Transverse colon (tissue), 4 donors: ENCODE measurements at regions not wholly inside any gene's neighbourhood (a gene's known extent, or its start where the extent isn't known, plus 50 kb on each side); places are given as distances from the start of the nearest gene placed in this dataset.

ENCODE experiments used
- DNase-seq: peaks from one replicate; pipeline ENCODE4 v3.0.0-alpha.2; 2019
- H3K27ac ChIP-seq, 4 donors: fragments of 200-600 bp; sonication (generic); 2 replicates each; pipeline ENCODE4 v1.5.1; 2016 to 2018; ENCODE audit warnings: inconsistent platforms in 4 of 4
- H3K27me3 ChIP-seq: fragments of 200-600 bp; sonication (generic); 2 replicates; pipeline ENCODE4 v1.5.1; 2017; ENCODE audit warnings: inconsistent platforms
- H3K36me3 ChIP-seq, 4 donors: fragments of 200-600 bp; sonication (generic); 2 replicates each; pipeline ENCODE4 v1.5.1; 2017 to 2019; ENCODE audit warnings: inconsistent platforms in 4 of 4
- H3K4me1 ChIP-seq, 4 donors: fragments of 200-600 bp; sonication (generic); 2 replicates each; pipeline ENCODE4 v1.5.1; 2017 to 2020; ENCODE audit warnings: inconsistent platforms in 4 of 4
- H3K4me3 ChIP-seq, 4 donors: fragments of 200-600 bp; sonication (generic); 1 replicate in 1 of 4; 2 replicates in 3 of 4; pipeline versions ENCODE4 v1.5.1 to v1.6.1; 2017 to 2019; ENCODE audit warnings: inconsistent platforms in 4 of 4
- H3K9me3 ChIP-seq, 2 donors: fragments of 200-600 bp; sonication (generic); 2 replicates each; pipeline ENCODE4 v1.5.1; 2017 to 2019; ENCODE audit warnings: inconsistent platforms in 2 of 2
- CTCF ChIP-seq, 5 experiments: fragments of 200-600 bp in 3 of 5; fragments of 450-650 bp in 2 of 5; sonication (generic) in 3 of 5; IDR thresholded peaks; 1 replicate in 2 of 5; 2 replicates in 3 of 5; pipeline ENCODE4 v1.5.1; 2016 to 2017; ENCODE audit warnings: antibody characterized with exemption in 5 of 5, inconsistent platforms in 3 of 5, mild to moderate bottlenecking in 2 of 5, moderate library complexity in 1 of 5
- EP300 ChIP-seq: sonication (generic); formaldehyde crosslinking; IDR thresholded peaks from one replicate; pipeline ENCODE4 v1.6.1; 2017; ENCODE audit warnings: antibody characterized with exemption, low read depth
- POLR2A ChIP-seq: fragments of 450-650 bp; IDR thresholded peaks from one replicate; pipeline ENCODE4 v1.6.1; 2016; ENCODE audit warnings: antibody characterized with exemption, mild to moderate bottlenecking, moderate library complexity
- POLR2AphosphoS5 ChIP-seq, 3 donors: sonication (generic); formaldehyde crosslinking; IDR thresholded peaks; one replicate each; pipeline ENCODE4 v1.6.1; 2016; ENCODE audit warnings: antibody characterized with exemption in 3 of 3
- WGBS, 2 donors: methylation state at CpG; one replicate each; pipeline ENCODE4 v1.1.5; 2018; ENCODE audit warnings: low coverage in 1 of 2; 5-methylcytosine and 5-hydroxymethylcytosine counted together
- in situ Hi-C, 4 donors: fragments of 200-750 bp; cut with MboI; loops; one replicate each; pipeline versions ENCODE4 v1.15.0 to v1.15.1; 2017; ENCODE audit warnings: low sequenced_read_pairs in 3 of 4, low pct_ligation_motif_present in 1 of 4, low pct_unique_long_range_greater_than_20kb in 1 of 4
- intact Hi-C: fragments of 100-400 bp; cut with DNase I; formaldehyde crosslinking; loops from one replicate; pipeline ENCODE4 v1.15.1; 2023; ENCODE audit warnings: low total_unique reads

DNA sequence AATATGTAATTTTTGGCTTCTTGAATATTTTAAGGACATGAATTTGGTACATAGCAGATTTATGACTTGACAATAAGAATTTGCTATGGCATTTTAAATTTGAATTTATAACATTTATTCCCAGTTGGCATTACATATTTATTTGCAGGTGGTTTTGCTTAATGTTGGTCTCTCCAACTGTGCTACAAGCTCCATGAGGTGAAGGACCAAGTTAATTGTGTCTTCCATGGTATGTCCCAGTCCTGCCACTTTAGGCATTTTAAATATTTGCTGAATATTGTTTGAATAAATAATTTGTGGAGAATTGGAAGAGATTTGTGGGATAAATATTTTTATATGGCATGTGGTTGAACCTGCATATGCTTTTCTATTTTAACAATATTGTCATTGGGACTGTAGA is 253.4 kb upstream of the RIOK2 start:
- Histone ChIP-seq H3K27me3 (no peaks in the 10 kb centered on the region), H3K27ac (no peak overlapping the region), H3K9me3 (no peaks in the 10 kb centered on the region), H3K4me3 (no peak overlapping the region), H3K36me3 (no peaks in the 10 kb centered on the region), H3K4me1 (peaks cover 0 to 3% (median 0%) of the 10 kb centered on the region in 4 donors)
- in situ Hi-C loops (no loop called here), intact Hi-C loops (no loop called here)
- DNase-seq = no peak
- TF ChIP-seq EP300 (no peak), CTCF (IDR thresholded peaks at IDR 0.05) (no peak), POLR2AphosphoS5 (IDR thresholded peaks at IDR 0.05) (no peak), POLR2A (no peak)

- WGBS, 2 donors = 88% methylated on average over 5 of the region's 5 CpGs; no CpG with 5 or more reads in 1 of the 2 donors
- TF ChIP-seq POLR2AphosphoS5 (IDR thresholded peaks at IDR 0.05) (no peak), EP300 (no peak), POLR2A (no peak), CTCF (IDR thresholded peaks at IDR 0.05) (no peak)
- no peaks in the 10 kb centered on the region for H3K36me3 ChIP-seq
- H3K4me3 ChIP-seq = no peak overlapping the region
- DNase-seq = no peak
- H3K27me3 ChIP-seq = no peaks in the 10 kb centered on the region
- in situ Hi-C loops = no loop called here
- peaks cover 0 to 4% of the 10 kb centered on the region in 2 donors for H3K9me3 ChIP-seq
- intact Hi-C loops = no loop called here
- no peaks in the 10 kb centered on the region for H3K4me1 ChIP-seq
- H3K27ac ChIP-seq = no peak overlapping the region
These were observed 260.7 kb upstream of the RIOK2 start for GRCh38 chr5:97443740-97444139.

GRCh38 chr5:97449172-97449571 is 266.1 kb upstream of the RIOK2 start:
- Histone ChIP-seq H3K4me3 (no peak overlapping the region), H3K9me3 (peaks cover 0 to 3% of the 10 kb centered on the region in 2 donors), H3K27me3 (no peaks in the 10 kb centered on the region), H3K27ac (no peak overlapping the region), H3K36me3 (no peaks in the 10 kb centered on the region), H3K4me1 (no peaks in the 10 kb centered on the region)
- intact Hi-C loops (no loop called here), in situ Hi-C loops (no loop called here)
- 72% methylated on average over 3 of the region's 3 CpGs; no CpG with 5 or more reads in 1 of the 2 donors for WGBS, 2 donors
- no peak for DNase-seq
- no peak for TF ChIP-seq CTCF (IDR thresholded peaks at IDR 0.05)
- TF ChIP-seq POLR2A = no peak
- TF ChIP-seq POLR2AphosphoS5 (IDR thresholded peaks at IDR 0.05) = no peak
- TF ChIP-seq EP300 = no peak

GRCh38 chr5:97452646-97453045 is 269.6 kb upstream of the RIOK2 start:
- DNase-seq = no peak
- H3K27ac ChIP-seq = no peak overlapping the region
- H3K36me3 ChIP-seq = no peaks in the 10 kb centered on the region
- H3K27me3 ChIP-seq = no peaks in the 10 kb centered on the region
- in situ Hi-C loops = no loop called here
- intact Hi-C loops = loop anchor here (10.0 kb wide), 1 partner anchor 1572 kb away; no protein-coding TSS in a partner anchor
- H3K4me3 ChIP-seq = no peak overlapping the region
- H3K4me1 ChIP-seq = no peaks in the 10 kb centered on the region
- no peaks in the 10 kb centered on the region for H3K9me3 ChIP-seq
- TF ChIP-seq CTCF (IDR thresholded peaks at IDR 0.05) (no peak), POLR2A (no peak), POLR2AphosphoS5 (IDR thresholded peaks at IDR 0.05) (no peak), EP300 (no peak)
